Activated naive CD8-positive, alpha-beta T cell treated with anti-CD3 and anti-CD28 coated beads for 36 hours (primary cell): ENCODE measurements at regions not wholly inside any gene's neighbourhood (a gene's known extent, or its start where the extent isn't known, plus 50 kb on each side); places are given as distances from the start of the nearest gene placed in this dataset.

ENCODE experiments used
- DNase-seq: peaks from one replicate; pipeline ENCODE4 v3.0.0; 2021
- H3K27ac Mint-ChIP-seq: one replicate; pipeline ENCODE4 v1.8.0; 2022; ENCODE audit warnings: mild to moderate bottlenecking, moderate library complexity, mixed read lengths
- H3K27me3 Mint-ChIP-seq: one replicate; pipeline ENCODE4 v1.8.0; 2022; ENCODE audit warnings: mild to moderate bottlenecking, mixed read lengths
- H3K36me3 Mint-ChIP-seq: one replicate; pipeline ENCODE4 v1.8.0; 2021; ENCODE audit warnings: mild to moderate bottlenecking, mixed read lengths
- H3K4me1 Mint-ChIP-seq: one replicate; pipeline ENCODE4 v1.8.0; 2021; ENCODE audit warnings: mixed read lengths
- H3K4me3 Mint-ChIP-seq: one replicate; pipeline ENCODE4 v1.8.0; 2022; ENCODE audit warnings: mild to moderate bottlenecking, moderate library complexity, mixed read lengths
- H3K9me3 Mint-ChIP-seq: one replicate; pipeline ENCODE4 v1.8.0; 2022; ENCODE audit warnings: mixed read lengths

DNA sequence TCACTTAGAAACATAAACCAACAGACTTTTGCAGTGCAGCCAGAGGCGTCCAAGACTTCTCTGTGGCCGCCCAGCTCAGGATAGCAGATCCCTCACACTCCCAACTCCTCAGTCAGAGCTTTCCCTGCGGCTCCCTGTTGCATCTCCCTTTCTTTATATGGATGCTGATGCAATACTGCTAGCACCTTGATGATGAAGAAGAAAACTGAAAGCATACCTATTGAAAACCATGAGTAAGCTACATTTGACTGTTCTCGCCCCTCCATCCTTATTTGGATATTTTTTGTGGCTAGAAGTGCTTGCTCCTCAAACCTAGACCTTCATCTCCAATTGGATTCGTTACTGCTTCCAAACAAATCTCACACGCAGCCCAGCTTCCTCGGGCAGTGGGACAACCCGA is 57.3 kb upstream of the UBL3 start:
- H3K27ac Mint-ChIP-seq = peak overlapping the region; percentile 58
- peaks cover 11% of the 10 kb centered on the region for H3K4me1 Mint-ChIP-seq
- DNase-seq = no peak
- no peaks in the 10 kb centered on the region for H3K27me3 Mint-ChIP-seq
- no peaks in the 10 kb centered on the region for H3K9me3 Mint-ChIP-seq
- no peak overlapping the region for H3K4me3 Mint-ChIP-seq
- no peaks in the 10 kb centered on the region for H3K36me3 Mint-ChIP-seq

DNA sequence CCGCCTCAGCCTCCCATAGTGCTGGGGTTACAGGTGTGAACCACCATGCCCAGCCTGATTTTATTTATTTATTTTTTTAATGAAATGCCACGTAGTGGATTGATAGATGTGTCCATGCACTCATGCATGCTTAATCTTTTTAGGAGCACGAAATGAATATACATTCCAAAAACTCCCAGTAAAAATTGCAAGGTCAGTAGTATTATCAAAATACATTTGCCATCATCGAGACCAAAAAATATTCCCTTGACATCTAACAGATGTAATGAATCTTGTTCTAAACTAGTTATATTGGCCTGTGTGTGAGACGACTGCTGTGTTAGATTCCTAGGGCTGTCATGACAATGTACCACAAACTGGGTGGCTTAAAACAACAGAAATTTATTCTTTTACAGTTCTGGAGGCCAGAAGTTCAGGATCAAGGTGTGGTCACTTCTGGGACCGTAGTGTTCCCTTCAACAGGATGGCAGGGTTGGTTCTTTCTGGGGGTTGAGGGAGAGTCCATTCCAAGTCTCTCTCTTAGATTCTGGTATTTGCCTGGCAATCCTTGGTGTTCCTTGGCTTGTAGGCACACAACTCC is 56.1 kb upstream of the UBL3 start:
- no peaks in the 10 kb centered on the region for H3K9me3 Mint-ChIP-seq
- H3K36me3 Mint-ChIP-seq = no peaks in the 10 kb centered on the region
- H3K27me3 Mint-ChIP-seq = no peaks in the 10 kb centered on the region
- peaks cover 21% of the 10 kb centered on the region for H3K4me1 Mint-ChIP-seq
- H3K4me3 Mint-ChIP-seq = no peak overlapping the region
- no peak overlapping the region for H3K27ac Mint-ChIP-seq
- DNase-seq = no peak

DNA sequence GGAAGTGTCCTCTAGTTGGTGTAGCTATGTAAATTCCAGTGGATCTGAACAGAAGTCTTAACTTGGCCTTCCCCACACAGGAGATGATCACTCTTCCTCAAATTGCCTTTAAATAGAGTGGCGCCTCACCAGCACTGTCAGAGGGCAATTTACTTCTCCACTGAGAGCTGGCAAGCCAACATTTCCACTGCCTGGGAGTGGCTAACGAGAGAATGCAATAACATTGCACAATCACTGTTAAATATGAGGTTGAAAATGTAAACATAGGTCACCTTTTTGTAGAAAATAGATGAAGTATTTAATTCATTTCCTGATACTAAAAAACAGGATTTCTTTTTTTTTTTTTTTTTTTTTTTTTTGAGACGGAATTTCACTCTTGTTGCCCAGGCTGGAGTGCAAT is 55.4 kb upstream of the UBL3 start:
- Mint-ChIP-seq H3K4me3 (no peak overlapping the region), H3K4me1 (peaks cover 22% of the 10 kb centered on the region), H3K36me3 (no peaks in the 10 kb centered on the region), H3K27me3 (no peaks in the 10 kb centered on the region), H3K27ac (no peak overlapping the region), H3K9me3 (no peaks in the 10 kb centered on the region)
- no peak for DNase-seq

DNA sequence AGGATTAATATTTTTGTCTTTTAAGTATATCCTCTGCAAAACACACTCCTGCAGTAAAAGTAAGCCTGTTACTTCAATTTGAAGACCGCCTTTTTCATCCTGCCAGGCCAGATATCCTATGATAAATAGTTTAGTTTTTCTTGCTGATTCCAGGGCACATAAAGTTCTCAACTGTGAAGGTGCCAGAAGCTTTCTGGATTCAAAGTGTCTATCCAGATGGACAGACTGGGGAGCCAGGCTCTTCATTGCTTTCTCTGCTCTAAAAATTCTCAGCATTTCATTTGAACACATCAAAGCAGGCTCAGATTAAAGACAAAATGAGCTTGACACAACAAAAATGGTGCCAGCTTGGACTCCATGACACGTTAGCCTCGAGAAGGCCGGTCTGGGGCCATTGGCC is 53.6 kb upstream of the UBL3 start:
- H3K27me3 Mint-ChIP-seq = no peaks in the 10 kb centered on the region
- H3K9me3 Mint-ChIP-seq = no peaks in the 10 kb centered on the region
- H3K4me1 Mint-ChIP-seq = peaks cover 22% of the 10 kb centered on the region
- no peak for DNase-seq
- no peaks in the 10 kb centered on the region for H3K36me3 Mint-ChIP-seq
- no peak overlapping the region for H3K4me3 Mint-ChIP-seq
- H3K27ac Mint-ChIP-seq = no peak overlapping the region

DNA sequence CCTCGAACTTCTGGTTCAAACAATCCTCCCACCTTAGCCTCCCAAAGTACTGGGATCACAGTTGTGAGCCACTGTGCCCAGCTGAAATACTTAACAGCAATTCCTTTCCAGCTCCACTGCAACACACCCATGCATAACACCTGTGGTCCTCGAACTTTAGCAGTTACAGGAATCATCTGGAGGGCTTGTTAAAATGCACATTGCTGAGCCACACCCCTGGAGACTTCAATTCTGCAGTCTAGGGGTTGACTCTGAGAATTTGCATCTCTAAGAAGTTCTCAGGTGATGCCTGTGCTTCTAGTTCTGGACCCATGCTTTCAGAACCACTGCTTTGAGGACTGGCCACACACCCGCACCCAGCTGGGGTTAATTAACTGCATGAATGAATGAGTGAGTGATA is 53.1 kb upstream of the UBL3 start:
- no peaks in the 10 kb centered on the region for H3K36me3 Mint-ChIP-seq
- H3K9me3 Mint-ChIP-seq = no peaks in the 10 kb centered on the region
- H3K27ac Mint-ChIP-seq = no peak overlapping the region
- DNase-seq = no peak
- no peak overlapping the region for H3K4me3 Mint-ChIP-seq
- no peaks in the 10 kb centered on the region for H3K27me3 Mint-ChIP-seq
- H3K4me1 Mint-ChIP-seq = peaks cover 22% of the 10 kb centered on the region

DNA sequence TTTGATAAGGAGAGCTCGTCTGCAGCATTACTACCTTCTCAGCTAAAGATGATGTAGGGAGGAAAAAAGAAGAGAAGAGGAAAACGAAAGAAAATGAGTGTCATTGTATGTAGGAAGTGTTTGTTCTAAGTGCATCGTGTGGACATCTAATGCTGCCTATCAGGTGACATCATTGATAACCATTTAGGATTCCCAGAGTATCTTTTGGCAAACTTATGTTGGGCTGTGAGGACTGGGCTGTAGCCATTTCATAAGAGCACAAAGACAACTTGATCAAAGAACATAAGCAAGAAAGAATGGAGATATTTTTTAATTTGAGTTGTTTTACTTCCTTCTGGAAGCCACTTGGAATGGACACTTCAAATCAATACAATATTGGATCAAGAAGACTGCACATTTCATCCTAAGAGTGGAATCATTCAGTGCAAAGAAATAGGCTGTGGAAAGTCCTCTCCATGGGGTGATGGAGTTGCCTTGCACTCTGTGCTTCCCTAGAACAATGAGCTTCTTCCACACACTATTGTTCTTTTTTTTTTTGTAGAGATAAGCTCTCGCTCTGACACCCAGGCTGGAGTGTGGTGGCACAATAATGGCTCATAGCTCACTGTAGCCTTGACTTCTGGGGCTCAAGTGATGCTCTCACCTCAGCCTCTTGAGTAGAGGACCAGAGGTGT is 52.4 kb upstream of the UBL3 start:
- DNase-seq = no peak
- Mint-ChIP-seq H3K9me3 (no peaks in the 10 kb centered on the region), H3K4me1 (peaks cover 20% of the 10 kb centered on the region), H3K36me3 (no peaks in the 10 kb centered on the region), H3K4me3 (peak overlapping the region; percentile 72), H3K27me3 (no peaks in the 10 kb centered on the region), H3K27ac (peak overlapping the region; percentile 78)

DNA sequence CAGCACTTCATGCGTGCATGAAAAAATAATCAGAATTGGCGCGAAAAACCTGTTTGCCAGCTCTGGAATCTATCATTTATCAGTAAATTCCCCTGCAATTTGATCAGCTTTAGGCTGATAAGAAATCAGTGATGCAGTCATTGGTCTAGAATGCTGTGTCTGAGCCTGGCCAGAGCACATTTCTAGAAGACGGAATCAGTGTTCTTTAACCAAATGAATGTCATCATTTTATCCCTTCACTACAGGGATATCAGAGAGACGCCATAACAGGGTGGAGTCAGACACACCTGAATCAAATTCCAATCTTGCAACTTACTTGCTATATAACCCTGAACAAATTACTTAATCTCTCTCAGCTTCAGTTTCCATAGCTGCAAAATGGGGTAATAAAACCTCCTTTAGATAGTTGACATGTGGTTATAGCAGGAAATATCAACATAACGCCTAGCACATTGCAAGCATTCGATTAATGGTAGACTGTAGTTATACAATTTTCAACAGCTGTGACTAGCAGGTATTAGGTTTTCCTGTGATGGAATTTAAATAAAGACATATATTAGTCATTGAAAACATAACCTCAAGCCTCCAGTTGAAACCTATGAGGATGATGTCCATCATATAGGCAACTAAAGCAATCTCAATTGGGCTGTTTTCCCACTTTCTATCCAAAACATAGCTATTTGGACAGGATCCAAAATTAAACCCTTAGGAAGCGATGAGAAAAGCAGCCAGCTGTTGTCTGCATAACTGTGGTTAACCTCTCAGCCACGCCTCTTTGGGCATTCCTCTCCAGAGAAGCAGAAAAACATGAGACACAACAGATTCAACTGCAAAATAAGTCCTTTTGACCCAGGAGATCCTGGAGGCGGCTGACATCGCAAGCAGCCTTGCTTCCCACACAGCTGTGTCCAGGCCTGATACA is 51.6 kb upstream of the UBL3 start:
- H3K4me1 Mint-ChIP-seq = peaks cover 15% of the 10 kb centered on the region
- H3K27ac Mint-ChIP-seq = peak overlapping the region; percentile 78
- peak overlapping the region; percentile 72 for H3K4me3 Mint-ChIP-seq
- peak; percentile 20 for DNase-seq
- H3K27me3 Mint-ChIP-seq = no peaks in the 10 kb centered on the region
- no peaks in the 10 kb centered on the region for H3K36me3 Mint-ChIP-seq
- H3K9me3 Mint-ChIP-seq = no peaks in the 10 kb centered on the region
